Parathyroid adenoma (tissue), 2 donors: ENCODE measurements at regions not wholly inside any gene's neighbourhood (a gene's known extent, or its start where the extent isn't known, plus 50 kb on each side); places are given as distances from the start of the nearest gene placed in this dataset.

Experiments
- H2AFZ ChIP-seq: fragments of 300-600 bp; sonication (generic); one replicate; pipeline ENCODE4 v1.7.0; 2017; ENCODE audit warnings: antibody characterized with exemption, mild to moderate bottlenecking
- H3K27ac ChIP-seq: fragments of 300-600 bp; sonication (generic); one replicate; pipeline ENCODE4 v1.7.0; 2017
- H3K27me3 ChIP-seq: fragments of 300-600 bp; sonication (generic); one replicate; pipeline ENCODE4 v1.7.0; 2017; ENCODE audit warnings: low read length; ENCODE audit not compliant: control insufficient read depth, insufficient read depth
- H3K36me3 ChIP-seq: fragments of 300-600 bp; sonication (generic); one replicate; pipeline ENCODE4 v1.7.0; 2017; ENCODE audit warnings: low read length; ENCODE audit not compliant: control insufficient read depth, insufficient read depth
- H3K4me1 ChIP-seq: fragments of 300-600 bp; sonication (generic); one replicate; pipeline ENCODE4 v1.7.0; 2017; ENCODE audit warnings: control low read depth
- H3K4me2 ChIP-seq: fragments of 300-600 bp; sonication (generic); one replicate; pipeline ENCODE4 v1.7.0; 2017; ENCODE audit warnings: low read length
- H3K4me3 ChIP-seq: fragments of 300-600 bp; sonication (generic); one replicate; pipeline ENCODE4 v1.7.0; 2017; ENCODE audit warnings: low read depth, low read length
- H3K79me2 ChIP-seq: fragments of 300-600 bp; sonication (generic); one replicate; pipeline ENCODE4 v1.7.0; 2017; ENCODE audit warnings: control low read depth
- H3K9ac ChIP-seq: fragments of 300-600 bp; sonication (generic); one replicate; pipeline ENCODE4 v1.7.0; 2017; ENCODE audit warnings: mild to moderate bottlenecking
- H3K9me3 ChIP-seq: fragments of 300-600 bp; sonication (generic); one replicate; pipeline ENCODE4 v1.7.0; 2017; ENCODE audit warnings: low read length; ENCODE audit not compliant: control insufficient read depth
- CTCF ChIP-seq: fragments of 300-600 bp; sonication (generic); IDR thresholded peaks from one replicate; pipeline ENCODE4 v1.7.0; 2017; ENCODE audit warnings: antibody characterized with exemption, mild to moderate bottlenecking
- donor health status: primary hyperparathyroidism.

- no peaks in the 10 kb centered on the region for H3K27me3 ChIP-seq
- no peak overlapping the region for H3K4me2 ChIP-seq
- H3K36me3 ChIP-seq: no peaks in the 10 kb centered on the region
- H3K4me1 ChIP-seq: no peaks in the 10 kb centered on the region
- H3K9me3 ChIP-seq: no peaks in the 10 kb centered on the region
- H3K27ac ChIP-seq: no peak overlapping the region
- H3K9ac ChIP-seq: no peak overlapping the region
- no peaks in the 10 kb centered on the region for H3K79me2 ChIP-seq
- H2AFZ ChIP-seq: no peak overlapping the region
- no peak overlapping the region for H3K4me3 ChIP-seq
- no peak for TF ChIP-seq CTCF
These were observed 59.2 kb downstream of the IL12A start for GRCh38 chr3:160047876-160048275.

GRCh38 chr3:160049038-160049437 lies 60.4 kb downstream of the IL12A start:
- Histone ChIP-seq H3K4me3 (no peak overlapping the region), H3K27me3 (no peaks in the 10 kb centered on the region), H3K36me3 (no peaks in the 10 kb centered on the region), H3K27ac (no peak overlapping the region), H3K9ac (no peak overlapping the region), H3K79me2 (no peaks in the 10 kb centered on the region), H3K9me3 (no peaks in the 10 kb centered on the region), H2AFZ (no peak overlapping the region), H3K4me1 (no peaks in the 10 kb centered on the region), H3K4me2 (no peak overlapping the region)
- no peak for TF ChIP-seq CTCF

GRCh38 chr3:160049565-160049964 lies 60.9 kb downstream of the IL12A start:
- no peaks in the 10 kb centered on the region for H3K4me1 ChIP-seq
- no peak overlapping the region for H3K4me3 ChIP-seq
- H3K9me3 ChIP-seq: no peaks in the 10 kb centered on the region
- H3K36me3 ChIP-seq: no peaks in the 10 kb centered on the region
- H3K9ac ChIP-seq: no peak overlapping the region
- no peak overlapping the region for H2AFZ ChIP-seq
- H3K27me3 ChIP-seq: no peaks in the 10 kb centered on the region
- TF ChIP-seq CTCF: no peak
- no peaks in the 10 kb centered on the region for H3K79me2 ChIP-seq
- no peak overlapping the region for H3K4me2 ChIP-seq
- no peak overlapping the region for H3K27ac ChIP-seq

GRCh38 chr3:160049988-160050387 lies 61.4 kb downstream of the IL12A start:
- Histone ChIP-seq H3K9ac (no peak overlapping the region), H3K27ac (no peak overlapping the region), H3K9me3 (no peaks in the 10 kb centered on the region), H2AFZ (no peak overlapping the region), H3K27me3 (no peaks in the 10 kb centered on the region), H3K4me1 (no peaks in the 10 kb centered on the region), H3K36me3 (no peaks in the 10 kb centered on the region), H3K79me2 (no peaks in the 10 kb centered on the region), H3K4me3 (no peak overlapping the region), H3K4me2 (no peak overlapping the region)
- no peak for TF ChIP-seq CTCF

GRCh38 chr3:160052385-160053047 lies 63.9 kb downstream of the IL12A start:
- Histone ChIP-seq H3K27ac (no peak overlapping the region), H3K36me3 (no peaks in the 10 kb centered on the region), H3K4me1 (no peaks in the 10 kb centered on the region), H2AFZ (peak overlapping the region; percentile 50), H3K4me2 (peak overlapping the region; percentile 18), H3K9me3 (no peaks in the 10 kb centered on the region), H3K27me3 (no peaks in the 10 kb centered on the region), H3K4me3 (peak overlapping the region; percentile 2), H3K79me2 (no peaks in the 10 kb centered on the region), H3K9ac (no peak overlapping the region)
- TF ChIP-seq CTCF: no peak
